SU-DHL-6 (cell line): ENCODE measurements at regions not wholly inside any gene's neighbourhood (a gene's known extent, or its start where the extent isn't known, plus 50 kb on each side); places are given as distances from the start of the nearest gene placed in this dataset.

Experiments
- H2AFZ ChIP-seq: fragments of 200-600 bp; sonication (generic); 2 replicates; pipeline ENCODE4 v1.6.1; 2014; ENCODE audit warnings: low read depth, mild to moderate bottlenecking, moderate library complexity, mixed read lengths, antibody characterized with exemption, low read length; ENCODE audit not compliant: severe bottlenecking
- H3F3A ChIP-seq: fragments of 200-600 bp; shearing (Covaris generic); 2 replicates; pipeline ENCODE4 v1.6.0; 2016; ENCODE audit warnings: antibody characterized with exemption, mild to moderate bottlenecking; ENCODE audit not compliant: insufficient read depth
- H3K27ac ChIP-seq: fragments of 200-600 bp; sonication (generic); 2 replicates; pipeline ENCODE4 v1.5.1; 2016; ENCODE audit warnings: low read depth, mild to moderate bottlenecking, low read length, moderate library complexity, mixed read lengths
- H3K27me3 ChIP-seq: fragments of 200-600 bp; sonication (generic), shearing (Covaris generic); 2 replicates; pipeline ENCODE4 v1.6.0; 2014; ENCODE audit warnings: mild to moderate bottlenecking, low read length
- H3K36me3 ChIP-seq: fragments of 200-600 bp; sonication (generic); 2 replicates; pipeline ENCODE4 v1.6.1; 2014; ENCODE audit warnings: mild to moderate bottlenecking, low read length, mixed read lengths
- H3K4me2 ChIP-seq: fragments of 300-600, 200-600 bp; shearing (Covaris generic), sonication (generic); 2 replicates; pipeline ENCODE4 v1.6.0; 2014; ENCODE audit warnings: low read length, low read depth, mild to moderate bottlenecking; ENCODE audit not compliant: poor library complexity, severe bottlenecking
- H3K4me3 ChIP-seq: fragments of 200-600 bp; sonication (generic); 2 replicates; pipeline ENCODE4 v1.5.1; 2014; ENCODE audit warnings: antibody characterized with exemption, low read length, mild to moderate bottlenecking, mixed read lengths; ENCODE audit not compliant: insufficient read depth, poor library complexity, severe bottlenecking
- H3K79me2 ChIP-seq: fragments of 200-600 bp; sonication (generic); 2 replicates; pipeline ENCODE4 v1.6.1; 2014; ENCODE audit warnings: mild to moderate bottlenecking, low read length, moderate library complexity; ENCODE audit not compliant: insufficient read depth
- H3K9ac ChIP-seq: fragments of 200-600 bp; sonication (generic); 2 replicates; pipeline ENCODE4 v1.7.0; 2014; ENCODE audit warnings: mild to moderate bottlenecking, low read length
- H3K9me2 ChIP-seq: fragments of 200-600 bp; sonication (generic); replicated peaks from 2 replicates; pipeline ENCODE4 v1.6.1; 2014; ENCODE audit warnings: low read length; ENCODE audit not compliant: insufficient read depth
- H3K9me3 ChIP-seq: fragments of 200-600 bp; sonication (generic); 2 replicates; pipeline ENCODE4 v1.6.1; 2014; ENCODE audit warnings: low read length, mixed read lengths; ENCODE audit not compliant: insufficient read depth
- H4K20me1 ChIP-seq: fragments of 200-600 bp; sonication (generic); 2 replicates; pipeline ENCODE4 v1.6.1; 2014; ENCODE audit warnings: low read depth, mild to moderate bottlenecking, antibody characterized with exemption, low read length, moderate library complexity, mixed read lengths
- EZH2phosphoT487 ChIP-seq: fragments of 200-600 bp; sonication (generic), shearing (Covaris generic); conservative IDR thresholded peaks from 2 replicates; pipeline ENCODE4 v1.6.1; 2018; ENCODE audit warnings: mild to moderate bottlenecking, antibody characterized with exemption, low read length, moderate library complexity, mixed read lengths
- TF ChIP-seq, protein P1 (sequence below): fragments of 200-600 bp; sonication (generic); IDR thresholded peaks from one replicate; pipeline ENCODE4 v1.5.1; 2017; ENCODE audit warnings: antibody characterized with exemption, mild to moderate bottlenecking, low read length, moderate library complexity; ENCODE audit not compliant: insufficient read depth, poor library complexity, severe bottlenecking

DNA sequence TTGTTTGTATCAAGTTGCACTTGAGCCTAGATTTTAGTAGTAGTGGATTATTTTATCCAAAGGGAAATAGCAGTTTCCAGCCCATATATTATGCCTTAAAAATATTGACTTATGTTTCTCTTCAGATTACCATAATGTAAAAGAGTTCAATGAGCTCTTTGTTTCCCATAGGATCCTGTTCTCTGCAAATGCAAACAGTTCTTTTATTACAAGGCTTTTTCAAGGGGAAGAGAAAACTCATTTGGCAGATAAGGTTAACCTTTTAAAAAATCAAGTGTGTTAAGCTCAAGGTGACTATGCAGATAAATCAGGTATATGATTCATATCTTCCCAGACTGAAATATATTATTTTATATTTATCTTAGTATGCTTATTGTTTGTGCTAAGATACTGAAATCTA lies 961.2 kb upstream of the SPRY2 start:
- Histone ChIP-seq H3K79me2 (no peaks in the 10 kb centered on the region), H3K4me3 (no peak overlapping the region), H4K20me1 (no peaks in the 10 kb centered on the region), H3K9me3 (no peaks in the 10 kb centered on the region), H3K9ac (no peak overlapping the region), H3K9me2 (no peaks in the 10 kb centered on the region), H3K4me2 (no peak overlapping the region), H3K27me3 (no peaks in the 10 kb centered on the region), H3K27ac (no peak overlapping the region), H3F3A (no peaks in the 10 kb centered on the region), H3K36me3 (no peaks in the 10 kb centered on the region), H2AFZ (no peak overlapping the region)
- no peak for TF ChIP-seq EZH2phosphoT487
- TF ChIP-seq, protein P1, sequence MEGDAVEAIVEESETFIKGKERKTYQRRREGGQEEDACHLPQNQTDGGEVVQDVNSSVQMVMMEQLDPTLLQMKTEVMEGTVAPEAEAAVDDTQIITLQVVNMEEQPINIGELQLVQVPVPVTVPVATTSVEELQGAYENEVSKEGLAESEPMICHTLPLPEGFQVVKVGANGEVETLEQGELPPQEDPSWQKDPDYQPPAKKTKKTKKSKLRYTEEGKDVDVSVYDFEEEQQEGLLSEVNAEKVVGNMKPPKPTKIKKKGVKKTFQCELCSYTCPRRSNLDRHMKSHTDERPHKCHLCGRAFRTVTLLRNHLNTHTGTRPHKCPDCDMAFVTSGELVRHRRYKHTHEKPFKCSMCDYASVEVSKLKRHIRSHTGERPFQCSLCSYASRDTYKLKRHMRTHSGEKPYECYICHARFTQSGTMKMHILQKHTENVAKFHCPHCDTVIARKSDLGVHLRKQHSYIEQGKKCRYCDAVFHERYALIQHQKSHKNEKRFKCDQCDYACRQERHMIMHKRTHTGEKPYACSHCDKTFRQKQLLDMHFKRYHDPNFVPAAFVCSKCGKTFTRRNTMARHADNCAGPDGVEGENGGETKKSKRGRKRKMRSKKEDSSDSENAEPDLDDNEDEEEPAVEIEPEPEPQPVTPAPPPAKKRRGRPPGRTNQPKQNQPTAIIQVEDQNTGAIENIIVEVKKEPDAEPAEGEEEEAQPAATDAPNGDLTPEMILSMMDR, result no peak

DNA sequence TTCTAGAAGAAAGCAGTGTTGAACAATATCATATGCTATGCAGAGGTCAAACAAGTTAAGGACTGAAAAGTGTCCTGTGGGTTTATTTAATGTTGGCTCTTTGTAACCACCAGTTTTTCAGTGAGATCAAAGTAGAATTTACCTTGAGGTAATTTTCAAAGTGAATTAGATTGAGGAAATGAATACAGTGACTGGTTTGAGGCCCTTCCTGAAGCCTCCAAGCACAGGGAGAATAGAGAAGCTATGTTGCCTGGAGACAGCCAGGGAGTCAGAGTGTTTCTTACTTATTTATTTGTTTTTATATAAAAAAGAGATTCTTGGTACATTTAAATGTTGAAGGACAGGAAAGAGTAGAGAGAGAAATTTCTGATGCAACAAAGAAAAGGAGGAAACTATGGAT lies 954.3 kb upstream of the SPRY2 start:
- Histone ChIP-seq H3K9me2 (no peaks in the 10 kb centered on the region), H3K4me3 (no peak overlapping the region), H3K27me3 (no peaks in the 10 kb centered on the region), H3K36me3 (no peaks in the 10 kb centered on the region), H3K9me3 (no peaks in the 10 kb centered on the region), H3K9ac (no peak overlapping the region), H3K27ac (no peak overlapping the region), H3K79me2 (no peaks in the 10 kb centered on the region), H4K20me1 (no peaks in the 10 kb centered on the region), H3K4me2 (no peak overlapping the region), H3F3A (no peaks in the 10 kb centered on the region), H2AFZ (no peak overlapping the region)
- TF ChIP-seq EZH2phosphoT487, result no peak
- TF ChIP-seq, protein P1, result no peak

DNA sequence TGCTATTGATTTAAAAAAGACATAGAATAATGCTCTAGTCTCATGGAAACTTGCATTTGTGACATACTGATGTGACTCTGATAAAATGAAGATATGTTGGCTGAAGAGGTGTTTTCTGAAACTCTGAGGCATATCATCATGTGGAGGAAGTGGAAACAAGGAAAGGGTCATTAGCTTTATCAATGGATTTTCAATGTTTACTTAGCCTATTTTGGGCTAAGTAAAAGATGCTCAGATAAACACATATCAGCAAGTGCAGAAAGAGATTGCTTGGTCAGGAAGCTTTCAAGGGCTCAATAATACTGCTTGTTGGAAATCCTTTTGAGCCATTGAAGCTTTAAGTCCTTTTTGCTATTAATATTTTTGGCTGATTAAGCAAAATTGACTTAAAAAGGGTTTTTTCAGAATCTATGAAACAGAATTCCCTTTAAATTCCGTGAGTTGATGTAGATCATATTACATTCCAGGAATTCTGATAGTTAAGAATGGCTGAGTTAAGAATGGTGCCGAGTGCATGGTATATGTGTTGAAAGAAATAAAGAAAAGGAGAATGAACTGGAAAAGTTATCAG lies 952.8 kb upstream of the SPRY2 start:
- no peaks in the 10 kb centered on the region for H3K27me3 ChIP-seq
- H4K20me1 ChIP-seq, result no peaks in the 10 kb centered on the region
- no peak overlapping the region for H3K4me3 ChIP-seq
- H3K9ac ChIP-seq, result no peak overlapping the region
- H2AFZ ChIP-seq, result no peak overlapping the region
- no peak overlapping the region for H3K4me2 ChIP-seq
- H3K9me2 ChIP-seq, result no peaks in the 10 kb centered on the region
- no peaks in the 10 kb centered on the region for H3F3A ChIP-seq
- H3K27ac ChIP-seq, result no peak overlapping the region
- no peaks in the 10 kb centered on the region for H3K79me2 ChIP-seq
- no peak for TF ChIP-seq EZH2phosphoT487
- TF ChIP-seq, protein P1, result no peak
- no peaks in the 10 kb centered on the region for H3K36me3 ChIP-seq
- H3K9me3 ChIP-seq, result no peaks in the 10 kb centered on the region
